Fibroblast of lung (primary cell): ENCODE measurements at regions not wholly inside any gene's neighbourhood (a gene's known extent, or its start where the extent isn't known, plus 50 kb on each side); places are given as distances from the start of the nearest gene placed in this dataset.
A peak's percentile ranks its signal among the peaks of the same experiment; 100 is the strongest.

Experiments used
- DNase-seq, 2 donors: peaks; one replicate each; pipeline versions ENCODE4 v3.0.0 to v3.0.0-alpha.2; 2010; ENCODE audit warnings: low read depth in 2 of 2
- H2AFZ ChIP-seq: 2 replicates; pipeline ENCODE4 v1.5.1; 2012; ENCODE audit warnings: low read length, control low read depth, inconsistent platforms
- H3K27ac ChIP-seq: 2 replicates; pipeline ENCODE4 v1.5.1; 2011; ENCODE audit warnings: low read length, control low read depth; ENCODE audit not compliant: insufficient read depth
- H3K27me3 ChIP-seq: 2 replicates; pipeline ENCODE4 v1.5.1; 2011; ENCODE audit warnings: mild to moderate bottlenecking, low read length; ENCODE audit not compliant: control insufficient read depth, insufficient read depth
- H3K36me3 ChIP-seq: 2 replicates; pipeline ENCODE4 v1.5.1; 2011; ENCODE audit warnings: low read length; ENCODE audit not compliant: control insufficient read depth, insufficient read depth
- H3K4me1 ChIP-seq: 2 replicates; pipeline ENCODE4 v1.5.1; 2011; ENCODE audit warnings: low read length; ENCODE audit not compliant: control insufficient read depth, insufficient read depth; ENCODE audit errors: extremely low read depth
- H3K4me2 ChIP-seq: 2 replicates; pipeline ENCODE4 v1.5.1; 2011; ENCODE audit warnings: low read length, control low read depth; ENCODE audit not compliant: insufficient read depth; ENCODE audit errors: extremely low read depth
- H3K4me3 ChIP-seq, 4 experiments: fragments of 200-600 bp in 1 of 4; sonication (generic) in 1 of 4; replicated peaks in 1 of 4; 2 replicates each; pipeline ENCODE4 v1.5.1; 2011 to 2016; ENCODE audit warnings: low read length in 4 of 4, low read depth in 3 of 4, mild to moderate bottlenecking in 3 of 4, control low read depth in 2 of 4, inconsistent platforms in 1 of 4, mixed read lengths in 1 of 4; ENCODE audit not compliant: insufficient read depth in 1 of 4; ENCODE audit errors: control extremely low read depth in 1 of 4
- H3K79me2 ChIP-seq: 2 replicates; pipeline ENCODE4 v1.5.1; 2012; ENCODE audit warnings: mild to moderate bottlenecking, low read length, inconsistent platforms; ENCODE audit not compliant: control insufficient read depth, insufficient read depth
- H3K9ac ChIP-seq: 2 replicates; pipeline ENCODE4 v1.5.1; 2011; ENCODE audit warnings: mild to moderate bottlenecking, low read length, control low read depth; ENCODE audit not compliant: insufficient read depth
- H3K9me3 ChIP-seq: 2 replicates; pipeline ENCODE4 v1.5.1; 2012; ENCODE audit warnings: low read depth, low read length; ENCODE audit not compliant: control insufficient read depth, insufficient read depth
- H4K20me1 ChIP-seq: 2 replicates; pipeline ENCODE4 v1.5.1; 2011; ENCODE audit warnings: low read length; ENCODE audit not compliant: control insufficient read depth, insufficient read depth; ENCODE audit errors: extremely low read depth
- CTCF ChIP-seq, 2 donors: IDR thresholded peaks in 1 of 2; conservative IDR thresholded peaks in 1 of 2; 1 replicate in 1 of 2; 2 replicates in 1 of 2; pipeline ENCODE4 v1.5.1; 2011 to 2012; ENCODE audit warnings: low read length in 2 of 2, control low read depth in 1 of 2, inconsistent platforms in 1 of 2, low read depth in 1 of 2, mild to moderate bottlenecking in 1 of 2
- EZH2 ChIP-seq: IDR thresholded peaks from 2 replicates; pipeline ENCODE4 v1.5.1; 2012; ENCODE audit warnings: low read length, control low read depth, mild to moderate bottlenecking; ENCODE audit errors: missing control alignments

GRCh38 chr5:116740771-116741170 is 166.1 kb upstream of the SEMA6A start:
- no peak overlapping the region for H3K4me3 ChIP-seq

DNA sequence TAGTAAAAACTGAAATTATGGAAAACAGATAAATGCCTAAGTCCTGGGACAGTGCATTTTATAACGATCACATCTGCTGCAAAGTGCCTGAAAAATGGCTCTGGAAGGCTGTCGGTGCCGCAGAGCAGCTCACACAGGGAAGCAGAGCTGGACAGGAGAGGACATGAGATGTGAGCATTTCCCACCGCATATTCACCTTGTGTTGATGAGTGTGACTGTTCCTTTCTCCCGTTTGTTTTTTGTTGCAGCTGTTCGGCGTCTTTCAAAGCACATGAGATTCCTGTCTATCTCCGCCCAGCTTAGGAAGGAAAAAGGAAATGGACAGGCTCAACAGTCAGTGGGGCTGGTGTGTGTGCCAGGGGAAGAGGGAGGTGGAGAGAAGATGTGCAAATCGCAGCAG is 164.9 kb upstream of the SEMA6A start:
- Histone ChIP-seq H4K20me1 (no peaks in the 10 kb centered on the region), H3K4me3 (peak overlapping the region in 1 of 4 experiments; percentile 6), H3K27ac (no peak overlapping the region), H3K36me3 (no peaks in the 10 kb centered on the region), H3K4me2 (no peak overlapping the region), H3K79me2 (no peaks in the 10 kb centered on the region), H3K4me1 (no peaks in the 10 kb centered on the region), H2AFZ (no peak overlapping the region), H3K9ac (no peak overlapping the region), H3K9me3 (no peaks in the 10 kb centered on the region), H3K27me3 (no peaks in the 10 kb centered on the region)
- no peak for DNase-seq
- TF ChIP-seq CTCF (conservative IDR thresholded peaks at IDR 0.05 in 1 of 2, IDR thresholded peaks at IDR 0.05 in 1 of 2; ENCODE audit: low read depth in 1 of 2, low read length in 2 of 2) (no peak), EZH2 (no peak)

More at GRCh38 chr5:116740771-116741170, 166.1 kb upstream of the SEMA6A start:
- H3K4me2 ChIP-seq: no peak overlapping the region
- no peaks in the 10 kb centered on the region for H3K36me3 ChIP-seq
- H3K9ac ChIP-seq: no peak overlapping the region
- H3K9me3 ChIP-seq: no peaks in the 10 kb centered on the region
- TF ChIP-seq EZH2 (no peak), CTCF (conservative IDR thresholded peaks at IDR 0.05 in 1 of 2, IDR thresholded peaks at IDR 0.05 in 1 of 2; ENCODE audit: low read depth in 1 of 2, low read length in 2 of 2) (no peak)
- H3K79me2 ChIP-seq: no peaks in the 10 kb centered on the region
- H4K20me1 ChIP-seq: no peaks in the 10 kb centered on the region
- no peaks in the 10 kb centered on the region for H3K27me3 ChIP-seq
- H3K27ac ChIP-seq: no peak overlapping the region
- DNase-seq: no peak
- H2AFZ ChIP-seq: no peak overlapping the region
- H3K4me1 ChIP-seq: no peaks in the 10 kb centered on the region

DNA sequence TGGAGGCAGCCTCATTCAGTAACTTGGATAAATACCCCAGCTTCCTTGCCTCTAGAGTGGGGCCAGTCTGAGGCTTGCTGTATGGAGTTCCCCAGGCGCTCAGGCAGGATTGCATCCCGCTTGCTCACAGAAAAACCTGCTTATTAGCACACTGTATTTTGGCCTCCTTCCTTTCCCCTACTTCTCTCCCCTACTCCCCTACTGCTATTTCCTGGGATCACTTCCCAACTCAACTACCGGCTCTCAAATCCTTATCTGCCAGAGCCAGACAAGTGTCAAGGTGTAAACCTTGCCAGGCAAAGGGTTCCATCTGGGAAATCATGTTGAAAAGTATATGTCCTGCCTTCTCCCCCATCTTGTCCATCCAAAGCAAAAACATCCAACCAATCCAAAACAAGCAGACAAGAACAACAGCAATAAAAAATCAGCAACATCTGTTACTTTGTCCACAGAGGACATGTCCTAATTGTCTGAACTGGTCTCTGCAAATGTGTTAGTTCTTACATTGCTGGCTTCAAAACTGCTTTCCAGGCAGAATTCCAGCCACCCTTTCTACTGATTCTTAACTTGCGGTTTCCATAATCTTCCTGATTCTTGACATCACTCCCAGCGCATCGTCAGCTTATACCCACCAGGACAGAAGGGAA is 164.1 kb upstream of the SEMA6A start:
- no peak overlapping the region for H3K27ac ChIP-seq
- H4K20me1 ChIP-seq: no peaks in the 10 kb centered on the region
- TF ChIP-seq EZH2 (no peak), CTCF (conservative IDR thresholded peaks at IDR 0.05 in 1 of 2, IDR thresholded peaks at IDR 0.05 in 1 of 2; ENCODE audit: low read depth in 1 of 2, low read length in 2 of 2) (no peak)
- no peaks in the 10 kb centered on the region for H3K9me3 ChIP-seq
- peak; percentile 6 for DNase-seq
- H3K4me2 ChIP-seq: no peak overlapping the region
- H3K27me3 ChIP-seq: no peaks in the 10 kb centered on the region
- H3K9ac ChIP-seq: no peak overlapping the region
- no peaks in the 10 kb centered on the region for H3K36me3 ChIP-seq
- no peak overlapping the region for H3K4me3 ChIP-seq
- H3K79me2 ChIP-seq: no peaks in the 10 kb centered on the region
- no peak overlapping the region for H2AFZ ChIP-seq
- no peaks in the 10 kb centered on the region for H3K4me1 ChIP-seq
